NCI-H1417 treated with DMSO at 0.1 percent for 48 hours (cell line): ENCODE measurements at regions not wholly inside any gene's neighbourhood (a gene's known extent, or its start where the extent isn't known, plus 50 kb on each side); places are given as distances from the start of the nearest gene placed in this dataset.
"Not testable (repeated sequence)": the region's sequence is repeated elsewhere in the genome, so short reads cannot be mapped to it uniquely, and the experiment has no call there.

Experiments used
- DNase-seq: peaks from one replicate; lab custom pipeline; 2025; lab: John Stamatoyannopoulos, UW

GRCh38 chr5:155772009-155772662 lies 554.8 kb upstream of the SGCD start:
- DNase-seq: no peak

GRCh38 chr5:155773680-155774079 lies 553.3 kb upstream of the SGCD start:
- no peak for DNase-seq

- no peak for DNase-seq
These were observed 546.7 kb upstream of the SGCD start for GRCh38 chr5:155780260-155780659.

- no peak for DNase-seq
These were observed 543.7 kb upstream of the SGCD start for GRCh38 chr5:155783246-155783645.

GRCh38 chr5:155783791-155784190 lies 543.2 kb upstream of the SGCD start:
- DNase-seq: no peak

- DNase-seq: no peak
These were observed 540.9 kb upstream of the SGCD start for GRCh38 chr5:155786108-155786507.

- DNase-seq: no peak
These were observed 534.1 kb upstream of the SGCD start for GRCh38 chr5:155792873-155793272.

GRCh38 chr5:155794795-155795194 lies 532.2 kb upstream of the SGCD start:
- no peak for DNase-seq

- DNase-seq: no peak
These were observed 527.7 kb upstream of the SGCD start for GRCh38 chr5:155799308-155799707.

- no peak for DNase-seq
These were observed 518.9 kb upstream of the SGCD start for GRCh38 chr5:155807884-155808576.

- no peak for DNase-seq
These were observed 511.7 kb upstream of the SGCD start for GRCh38 chr5:155815248-155815647.

- no peak for DNase-seq
These were observed 504.8 kb upstream of the SGCD start for GRCh38 chr5:155822177-155822576.

- DNase-seq: no peak
These were observed 500.1 kb upstream of the SGCD start for GRCh38 chr5:155826611-155827507.

GRCh38 chr5:155827508-155827815 lies 499.5 kb upstream of the SGCD start:
- DNase-seq: not testable (repeated sequence)

GRCh38 chr5:155827949-155828348 lies 499.0 kb upstream of the SGCD start:
- no peak for DNase-seq

GRCh38 chr5:155831491-155831890 lies 495.5 kb upstream of the SGCD start:
- DNase-seq: no peak

- no peak for DNase-seq
These were observed 493.7 kb upstream of the SGCD start for GRCh38 chr5:155833287-155833686.

- DNase-seq: no peak
These were observed 492.5 kb upstream of the SGCD start for GRCh38 chr5:155834271-155834975.

- DNase-seq: no peak
These were observed 490.7 kb upstream of the SGCD start for GRCh38 chr5:155836089-155836803.

GRCh38 chr5:155838394-155838793 lies 488.6 kb upstream of the SGCD start:
- no peak for DNase-seq

GRCh38 chr5:155839251-155840037 lies 487.5 kb upstream of the SGCD start:
- no peak for DNase-seq
